ENCODE measurements at regions not wholly inside any gene's neighbourhood (a gene's known extent, or its start where the extent isn't known, plus 50 kb on each side); places are given as distances from the start of the nearest gene placed in this dataset.

GRCh38 chr1:221084681-221085080, 205.4 kb downstream of the HLX start:
- H3K27ac ChIP-seq (ENCODE audit: low read depth, low read length) = no peak overlapping the region
- H3K4me1 ChIP-seq (ENCODE audit: control insufficient read depth in 1 of 2, insufficient read depth in 2 of 2, low read length in 2 of 2) = no peaks in the 10 kb centered on the region
- H2AK5ac ChIP-seq (ENCODE audit: low read length) = no peak overlapping the region
- H3K4me3 ChIP-seq (ENCODE audit: low read depth, low read length) = no peak overlapping the region
- H3K18ac ChIP-seq (ENCODE audit: low read length) = no peak overlapping the region
- no peaks in the 10 kb centered on the region for H3K9me3 ChIP-seq (ENCODE audit: insufficient read depth, low read depth, low read length)
- H4K12ac ChIP-seq (ENCODE audit: low read depth, low read length) = no peak overlapping the region
- no peak overlapping the region for H4K8ac ChIP-seq (ENCODE audit: low read depth, low read length)
- H3K9ac ChIP-seq (ENCODE audit: low read length) = no peak overlapping the region
- H2BK5ac ChIP-seq (ENCODE audit: low read depth, low read length, poor library complexity) = no peak overlapping the region
- no peak overlapping the region for H3K4me2 ChIP-seq (ENCODE audit: low read length)
- H2BK12ac ChIP-seq (ENCODE audit: low read length) = no peak overlapping the region
- no peak for DNase-seq
- no peak overlapping the region for H3K4ac ChIP-seq (ENCODE audit: low read depth, low read length)
- H3K36me3 ChIP-seq (ENCODE audit: control insufficient read depth in 1 of 2, insufficient read depth in 2 of 2, low read length in 2 of 2) = no peaks in the 10 kb centered on the region
- H3K79me1 ChIP-seq (ENCODE audit: low read length) = no peaks in the 10 kb centered on the region
- H3K27me3 ChIP-seq (ENCODE audit: insufficient read depth, low read length) = no peaks in the 10 kb centered on the region
- H2AFZ ChIP-seq (ENCODE audit: insufficient read depth, low read length, poor library complexity) = no peak overlapping the region
- H3K79me2 ChIP-seq (ENCODE audit: control insufficient read depth, insufficient read depth, low read length, poor library complexity) = no peaks in the 10 kb centered on the region
- no peak overlapping the region for H3K14ac ChIP-seq (ENCODE audit: low read length)
- H2BK120ac ChIP-seq (ENCODE audit: insufficient read depth, low read length, poor library complexity) = no peak overlapping the region
- no CpG with 5 or more reads among the region's 4 CpGs for WGBS (ENCODE audit: extremely low coverage, insufficient coverage, insufficient read length)
- H4K91ac ChIP-seq (ENCODE audit: low read depth, low read length) = no peak overlapping the region
- no peak overlapping the region for H3K23ac ChIP-seq (ENCODE audit: low read length)

GRCh38 chr1:221085701-221086375, 206.6 kb downstream of the HLX start:
- Histone ChIP-seq H3K4me3 (ENCODE audit: low read depth, low read length) (no peak overlapping the region), H3K36me3 (ENCODE audit: control insufficient read depth in 1 of 2, insufficient read depth in 2 of 2, low read length in 2 of 2) (no peaks in the 10 kb centered on the region), H2AK5ac (ENCODE audit: low read length) (no peak overlapping the region), H3K4me2 (ENCODE audit: low read length) (no peak overlapping the region), H3K14ac (ENCODE audit: low read length) (no peak overlapping the region), H4K8ac (ENCODE audit: low read depth, low read length) (no peak overlapping the region), H3K23ac (ENCODE audit: low read length) (no peak overlapping the region), H2BK5ac (ENCODE audit: low read depth, low read length, poor library complexity) (no peak overlapping the region), H4K91ac (ENCODE audit: low read depth, low read length) (no peak overlapping the region), H3K9me3 (ENCODE audit: insufficient read depth, low read depth, low read length) (no peaks in the 10 kb centered on the region), H3K79me2 (ENCODE audit: control insufficient read depth, insufficient read depth, low read length, poor library complexity) (no peaks in the 10 kb centered on the region), H3K79me1 (ENCODE audit: low read length) (no peaks in the 10 kb centered on the region), H3K27me3 (ENCODE audit: insufficient read depth, low read length) (no peaks in the 10 kb centered on the region), H3K4ac (ENCODE audit: low read depth, low read length) (no peak overlapping the region), H2AFZ (ENCODE audit: insufficient read depth, low read length, poor library complexity) (no peak overlapping the region), H2BK120ac (ENCODE audit: insufficient read depth, low read length, poor library complexity) (no peak overlapping the region), H3K18ac (ENCODE audit: low read length) (no peak overlapping the region), H3K27ac (ENCODE audit: low read depth, low read length) (no peak overlapping the region), H3K4me1 (ENCODE audit: control insufficient read depth in 1 of 2, insufficient read depth in 2 of 2, low read length in 2 of 2) (no peaks in the 10 kb centered on the region), H3K9ac (ENCODE audit: low read length) (no peak overlapping the region), H4K12ac (ENCODE audit: low read depth, low read length) (no peak overlapping the region), H2BK12ac (ENCODE audit: low read length) (no peak overlapping the region)
- no peak for DNase-seq
- no CpG with 5 or more reads among the region's 2 CpGs for WGBS (ENCODE audit: extremely low coverage, insufficient coverage, insufficient read length)

GRCh38 chr1:221087919-221088318, 208.7 kb downstream of the HLX start:
- Histone ChIP-seq H3K18ac (ENCODE audit: low read length) (no peak overlapping the region), H4K12ac (ENCODE audit: low read depth, low read length) (no peak overlapping the region), H2AK5ac (ENCODE audit: low read length) (no peak overlapping the region), H3K4me1 (ENCODE audit: control insufficient read depth in 1 of 2, insufficient read depth in 2 of 2, low read length in 2 of 2) (no peaks in the 10 kb centered on the region), H2BK120ac (ENCODE audit: insufficient read depth, low read length, poor library complexity) (no peak overlapping the region), H3K9ac (ENCODE audit: low read length) (no peak overlapping the region), H2BK5ac (ENCODE audit: low read depth, low read length, poor library complexity) (no peak overlapping the region), H4K91ac (ENCODE audit: low read depth, low read length) (no peak overlapping the region), H3K14ac (ENCODE audit: low read length) (no peak overlapping the region), H3K27ac (ENCODE audit: low read depth, low read length) (no peak overlapping the region), H4K8ac (ENCODE audit: low read depth, low read length) (no peak overlapping the region), H3K36me3 (ENCODE audit: control insufficient read depth in 1 of 2, insufficient read depth in 2 of 2, low read length in 2 of 2) (no peaks in the 10 kb centered on the region), H3K4ac (ENCODE audit: low read depth, low read length) (no peak overlapping the region), H3K79me1 (ENCODE audit: low read length) (no peaks in the 10 kb centered on the region), H3K79me2 (ENCODE audit: control insufficient read depth, insufficient read depth, low read length, poor library complexity) (no peaks in the 10 kb centered on the region), H3K27me3 (ENCODE audit: insufficient read depth, low read length) (no peaks in the 10 kb centered on the region), H2BK12ac (ENCODE audit: low read length) (no peak overlapping the region), H3K23ac (ENCODE audit: low read length) (no peak overlapping the region), H2AFZ (ENCODE audit: insufficient read depth, low read length, poor library complexity) (no peak overlapping the region), H3K4me3 (ENCODE audit: low read depth, low read length) (no peak overlapping the region), H3K4me2 (ENCODE audit: low read length) (no peak overlapping the region), H3K9me3 (ENCODE audit: insufficient read depth, low read depth, low read length) (no peaks in the 10 kb centered on the region)
- WGBS (ENCODE audit: extremely low coverage, insufficient coverage, insufficient read length) = no CpG with 5 or more reads among the region's 2 CpGs
- DNase-seq = no peak

DNA sequence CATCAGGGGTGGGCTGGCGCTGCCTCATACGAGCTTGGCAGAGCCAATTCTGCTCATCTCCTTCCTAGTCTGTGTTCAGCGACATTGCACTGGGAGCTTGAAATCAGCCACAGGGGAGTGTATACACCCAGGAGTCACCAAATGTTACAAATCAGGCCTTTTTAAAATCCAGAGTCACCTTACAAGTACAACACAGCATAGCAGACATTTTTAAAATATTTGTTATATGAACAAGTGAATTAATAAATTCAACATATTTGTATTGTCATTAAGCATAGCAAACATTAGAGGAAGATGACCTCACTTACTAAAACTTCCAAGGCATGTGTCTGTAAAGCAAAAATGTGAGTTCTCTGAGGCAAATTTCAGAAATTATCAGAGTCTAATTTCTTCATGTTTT, 210.0 kb downstream of the HLX start:
- Histone ChIP-seq H4K8ac (ENCODE audit: low read depth, low read length) (no peak overlapping the region), H2AFZ (ENCODE audit: insufficient read depth, low read length, poor library complexity) (no peak overlapping the region), H2BK120ac (ENCODE audit: insufficient read depth, low read length, poor library complexity) (no peak overlapping the region), H3K4me1 (ENCODE audit: control insufficient read depth in 1 of 2, insufficient read depth in 2 of 2, low read length in 2 of 2) (peaks cover 0 to 2% of the 10 kb centered on the region in 2 experiments), H3K9me3 (ENCODE audit: insufficient read depth, low read depth, low read length) (no peaks in the 10 kb centered on the region), H3K18ac (ENCODE audit: low read length) (no peak overlapping the region), H3K4me3 (ENCODE audit: low read depth, low read length) (no peak overlapping the region), H2AK5ac (ENCODE audit: low read length) (no peak overlapping the region), H3K36me3 (ENCODE audit: control insufficient read depth in 1 of 2, insufficient read depth in 2 of 2, low read length in 2 of 2) (no peaks in the 10 kb centered on the region), H2BK12ac (ENCODE audit: low read length) (no peak overlapping the region), H3K27ac (ENCODE audit: low read depth, low read length) (no peak overlapping the region), H3K9ac (ENCODE audit: low read length) (no peak overlapping the region), H3K14ac (ENCODE audit: low read length) (no peak overlapping the region), H3K23ac (ENCODE audit: low read length) (no peak overlapping the region), H3K79me1 (ENCODE audit: low read length) (no peaks in the 10 kb centered on the region), H3K4ac (ENCODE audit: low read depth, low read length) (no peak overlapping the region), H4K12ac (ENCODE audit: low read depth, low read length) (no peak overlapping the region), H3K4me2 (ENCODE audit: low read length) (no peak overlapping the region), H4K91ac (ENCODE audit: low read depth, low read length) (no peak overlapping the region), H3K27me3 (ENCODE audit: insufficient read depth, low read length) (no peaks in the 10 kb centered on the region), H2BK5ac (ENCODE audit: low read depth, low read length, poor library complexity) (no peak overlapping the region), H3K79me2 (ENCODE audit: control insufficient read depth, insufficient read depth, low read length, poor library complexity) (no peaks in the 10 kb centered on the region)
- DNase-seq = peak; percentile 25 to 69
- no CpG with 5 or more reads among the region's 3 CpGs for WGBS (ENCODE audit: extremely low coverage, insufficient coverage, insufficient read length)

Data from trophoblast cell (in vitro differentiated cells and primary cell).